A549 (cell line): ENCODE measurements at regions not wholly inside any gene's neighbourhood (a gene's known extent, or its start where the extent isn't known, plus 50 kb on each side); places are given as distances from the start of the nearest gene placed in this dataset.

Experiments used
- ATAC-seq, 2 experiments: fragments of 200-7000 bp in 1 of 2; fragments of >200 bp in 1 of 2; cut with Nextera tagmentation in 1 of 2; cut with Tn5 transposase in 1 of 2; 3 replicates each; pipeline versions ENCODE4 v1.8.0 to v1.9.1; 2018 to 2020; ENCODE audit warnings: mild to moderate bottlenecking in 1 of 2, moderate library complexity in 1 of 2
- CTCF ChIA-PET: fragments of 300-600 bp; sonication (Branson Sonifier 250); formaldehyde crosslinking; extraction: SDS; loops from one replicate; lab custom pipeline; 2021; ENCODE audit warnings: antibody characterized with exemption, inconsistent platforms; lab: Yijun Ruan, JAX
- POLR2A ChIA-PET: fragments of 350-600 bp; formaldehyde crosslinking; extraction: SDS; loops from one replicate; lab custom pipeline; 2021; ENCODE audit warnings: antibody characterized with exemption, inconsistent platforms; lab: Yijun Ruan, JAX
- DNase-seq, 2 experiments: peaks; one replicate each; pipeline versions ENCODE4 v3.0.0 to v3.0.0-alpha.2; 2011 to 2016; ENCODE audit warnings: low read depth in 1 of 2, low spot score in 1 of 2
- FAIRE-seq: peaks from 2 replicates; lab custom pipeline; 2011; peaks lifted over from hg19 to GRCh38; lab: Jason Lieb, UNC
- H3K27ac ChIP-seq, 2 experiments: fragments of >200 bp; sonication (Bioruptor Twin); formaldehyde crosslinking; 3 replicates each; pipeline ENCODE4 v1.5.1; 2016 to 2017
- H3K4me1 ChIP-seq: fragments of >200 bp; sonication (Bioruptor Twin); formaldehyde crosslinking; 3 replicates; pipeline ENCODE4 v1.6.1; 2016
- H3K4me2 ChIP-seq: fragments of >200 bp; sonication (Bioruptor Twin); formaldehyde crosslinking; 3 replicates; pipeline ENCODE4 v1.6.1; 2016
- H3K4me3 ChIP-seq: fragments of >200 bp; sonication (Bioruptor Twin); formaldehyde crosslinking; 3 replicates; pipeline ENCODE4 v1.5.1; 2016
- H3K9me3 ChIP-seq: fragments of >200 bp; sonication (Bioruptor Twin); formaldehyde crosslinking; 3 replicates; pipeline ENCODE4 v1.6.1; 2016
- CBX2 ChIP-seq: fragments of 200-600 bp; sonication (generic); IDR thresholded peaks from 2 replicates; pipeline ENCODE4 v1.6.1; 2016; ENCODE audit warnings: low read depth, mild to moderate bottlenecking, borderline replicate concordance
- CBX8 ChIP-seq: fragments of 200-600 bp; sonication (generic); IDR thresholded peaks from 2 replicates; pipeline ENCODE4 v1.6.1; 2016
- CHD4 ChIP-seq: fragments of 200-600 bp; sonication (generic); IDR thresholded peaks from 2 replicates; pipeline ENCODE4 v1.6.1; 2016; ENCODE audit warnings: antibody characterized with exemption, mild to moderate bottlenecking, borderline replicate concordance
- EHF ChIP-seq: fragments of 250-450 bp; sonication (Bioruptor Pico); IDR thresholded peaks from 2 replicates; pipeline ENCODE4 v1.5.0; 2020; ENCODE audit warnings: mild to moderate bottlenecking
- EHMT2 ChIP-seq: fragments of 200-600 bp; sonication (generic); IDR thresholded peaks from 2 replicates; pipeline ENCODE4 v1.6.1; 2016; ENCODE audit warnings: antibody characterized with exemption, low read depth, mild to moderate bottlenecking, moderate library complexity
- GATA3 ChIP-seq: IDR thresholded peaks from 2 replicates; pipeline ENCODE4 v1.6.1; 2012; ENCODE audit warnings: borderline replicate concordance
- HEYL ChIP-seq: fragments of 250-450 bp; sonication (Bioruptor Pico); IDR thresholded peaks from 2 replicates; pipeline ENCODE4 v1.8.0; 2021; ENCODE audit warnings: mild to moderate bottlenecking, moderate library complexity
- HOXB5 ChIP-seq: fragments of 250-450 bp; sonication (Bioruptor Pico); IDR thresholded peaks from 2 replicates; pipeline ENCODE4 v1.5.0; 2020; ENCODE audit warnings: mild to moderate bottlenecking, moderate library complexity
- KDM1A ChIP-seq: fragments of 200-600 bp; sonication (generic); IDR thresholded peaks from 2 replicates; pipeline ENCODE4 v1.6.1; 2016; ENCODE audit warnings: low read depth, mild to moderate bottlenecking
- MAX ChIP-seq: IDR thresholded peaks from 2 replicates; pipeline ENCODE4 v1.6.1; 2012
- NFE2L2 ChIP-seq: fragments of 150-350 bp; conservative IDR thresholded peaks from 2 replicates; pipeline ENCODE4 v1.6.1; 2014; ENCODE audit warnings: low read length
- RCOR1 ChIP-seq: fragments of 150-350 bp; IDR thresholded peaks from 2 replicates; pipeline ENCODE4 v1.6.1; 2014; ENCODE audit warnings: antibody characterized with exemption, low read length, low read depth
- SMC3 ChIP-seq: fragments of >200 bp; sonication (Bioruptor Twin); formaldehyde crosslinking; IDR thresholded peaks from 3 replicates; pipeline ENCODE4 v1.6.1; 2018; ENCODE audit warnings: inconsistent platforms
- SREBF2 ChIP-seq: fragments of 450-650 bp; IDR thresholded peaks from 2 replicates; pipeline ENCODE4 v1.6.1; 2014; ENCODE audit warnings: mild to moderate bottlenecking, moderate library complexity
- TP53 ChIP-seq: fragments of 250-450 bp; sonication (Bioruptor Pico); IDR thresholded peaks from 2 replicates; pipeline ENCODE4 v1.5.0; 2021; ENCODE audit warnings: mild to moderate bottlenecking, moderate library complexity
- ZC3H11A ChIP-seq: fragments of 450-650 bp; IDR thresholded peaks from 2 replicates; pipeline ENCODE4 v1.6.1; 2014; ENCODE audit warnings: antibody characterized with exemption, mild to moderate bottlenecking
- WGBS: methylation state at CpG from one replicate; pipeline ENCODE4 v1.1.6; 2017; ENCODE audit errors: missing lambda C conversion rate; 5-methylcytosine and 5-hydroxymethylcytosine counted together
- TF ChIP-seq, protein P1 (sequence below): IDR thresholded peaks from 2 replicates; pipeline ENCODE4 v1.6.1; 2012
- TF ChIP-seq, protein P2 (sequence below): fragments of 150-350 bp; IDR thresholded peaks from 2 replicates; pipeline ENCODE4 v1.6.1; 2014; ENCODE audit warnings: low read depth, mild to moderate bottlenecking, low read length
- TF ChIP-seq, protein P3 (sequence below): fragments of 200-600 bp; sonication (generic); IDR thresholded peaks from 2 replicates; pipeline ENCODE4 v1.6.1; 2016; ENCODE audit warnings: antibody characterized with exemption, mild to moderate bottlenecking, moderate library complexity
- TF ChIP-seq, protein P4 (sequence below): fragments of >200 bp; sonication (Bioruptor Twin); formaldehyde crosslinking; IDR thresholded peaks from 3 replicates; pipeline ENCODE4 v1.5.1; 2016
- TF ChIP-seq, protein P5 (sequence below): fragments of 250-450 bp; sonication (Bioruptor Pico); IDR thresholded peaks from 2 replicates; pipeline ENCODE4 v1.5.0; 2020; ENCODE audit warnings: low read depth, mild to moderate bottlenecking, moderate library complexity
- TF ChIP-seq, protein P6 (sequence below): IDR thresholded peaks from 2 replicates; pipeline ENCODE4 v1.6.1; 2012; ENCODE audit warnings: low read depth, borderline replicate concordance

DNA sequence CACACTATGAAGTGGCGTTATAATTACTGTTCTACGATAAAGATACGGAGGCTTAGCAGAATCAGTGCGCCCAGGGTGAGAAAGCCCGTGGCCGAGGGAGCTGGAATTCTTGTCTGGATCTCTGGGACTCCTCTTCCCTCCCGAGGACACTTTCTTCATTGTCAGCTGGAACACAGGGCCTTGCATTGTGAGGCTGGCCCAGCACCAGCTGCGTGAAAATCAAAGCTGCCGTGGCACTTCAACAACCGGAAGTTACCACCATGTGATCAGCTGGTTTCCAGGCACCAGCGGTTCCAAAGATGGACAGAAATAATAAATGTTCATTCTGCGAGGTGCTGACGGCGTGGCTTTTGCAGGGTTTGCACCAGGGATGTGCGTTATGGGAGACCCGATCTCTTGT lies 234.0 kb upstream of the PITRM1 start:
- no peak overlapping the region for H3K4me2 ChIP-seq
- no peak for ATAC-seq
- TF ChIP-seq NFE2L2 (no peak), EHMT2 (no peak), RCOR1 (no peak), TP53 (CRISPR knock-in tag) (no peak), HOXB5 (CRISPR knock-in tag) (no peak), CBX8 (no peak), SMC3 (no peak)
- TF ChIP-seq, protein P1, sequence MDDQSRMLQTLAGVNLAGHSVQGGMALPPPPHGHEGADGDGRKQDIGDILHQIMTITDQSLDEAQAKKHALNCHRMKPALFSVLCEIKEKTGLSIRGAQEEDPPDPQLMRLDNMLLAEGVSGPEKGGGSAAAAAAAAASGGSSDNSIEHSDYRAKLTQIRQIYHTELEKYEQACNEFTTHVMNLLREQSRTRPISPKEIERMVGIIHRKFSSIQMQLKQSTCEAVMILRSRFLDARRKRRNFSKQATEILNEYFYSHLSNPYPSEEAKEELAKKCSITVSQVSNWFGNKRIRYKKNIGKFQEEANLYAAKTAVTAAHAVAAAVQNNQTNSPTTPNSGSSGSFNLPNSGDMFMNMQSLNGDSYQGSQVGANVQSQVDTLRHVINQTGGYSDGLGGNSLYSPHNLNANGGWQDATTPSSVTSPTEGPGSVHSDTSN: no peak
- TF ChIP-seq, protein P2, sequence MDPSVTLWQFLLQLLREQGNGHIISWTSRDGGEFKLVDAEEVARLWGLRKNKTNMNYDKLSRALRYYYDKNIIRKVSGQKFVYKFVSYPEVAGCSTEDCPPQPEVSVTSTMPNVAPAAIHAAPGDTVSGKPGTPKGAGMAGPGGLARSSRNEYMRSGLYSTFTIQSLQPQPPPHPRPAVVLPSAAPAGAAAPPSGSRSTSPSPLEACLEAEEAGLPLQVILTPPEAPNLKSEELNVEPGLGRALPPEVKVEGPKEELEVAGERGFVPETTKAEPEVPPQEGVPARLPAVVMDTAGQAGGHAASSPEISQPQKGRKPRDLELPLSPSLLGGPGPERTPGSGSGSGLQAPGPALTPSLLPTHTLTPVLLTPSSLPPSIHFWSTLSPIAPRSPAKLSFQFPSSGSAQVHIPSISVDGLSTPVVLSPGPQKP: no peak
- TF ChIP-seq, protein P3, sequence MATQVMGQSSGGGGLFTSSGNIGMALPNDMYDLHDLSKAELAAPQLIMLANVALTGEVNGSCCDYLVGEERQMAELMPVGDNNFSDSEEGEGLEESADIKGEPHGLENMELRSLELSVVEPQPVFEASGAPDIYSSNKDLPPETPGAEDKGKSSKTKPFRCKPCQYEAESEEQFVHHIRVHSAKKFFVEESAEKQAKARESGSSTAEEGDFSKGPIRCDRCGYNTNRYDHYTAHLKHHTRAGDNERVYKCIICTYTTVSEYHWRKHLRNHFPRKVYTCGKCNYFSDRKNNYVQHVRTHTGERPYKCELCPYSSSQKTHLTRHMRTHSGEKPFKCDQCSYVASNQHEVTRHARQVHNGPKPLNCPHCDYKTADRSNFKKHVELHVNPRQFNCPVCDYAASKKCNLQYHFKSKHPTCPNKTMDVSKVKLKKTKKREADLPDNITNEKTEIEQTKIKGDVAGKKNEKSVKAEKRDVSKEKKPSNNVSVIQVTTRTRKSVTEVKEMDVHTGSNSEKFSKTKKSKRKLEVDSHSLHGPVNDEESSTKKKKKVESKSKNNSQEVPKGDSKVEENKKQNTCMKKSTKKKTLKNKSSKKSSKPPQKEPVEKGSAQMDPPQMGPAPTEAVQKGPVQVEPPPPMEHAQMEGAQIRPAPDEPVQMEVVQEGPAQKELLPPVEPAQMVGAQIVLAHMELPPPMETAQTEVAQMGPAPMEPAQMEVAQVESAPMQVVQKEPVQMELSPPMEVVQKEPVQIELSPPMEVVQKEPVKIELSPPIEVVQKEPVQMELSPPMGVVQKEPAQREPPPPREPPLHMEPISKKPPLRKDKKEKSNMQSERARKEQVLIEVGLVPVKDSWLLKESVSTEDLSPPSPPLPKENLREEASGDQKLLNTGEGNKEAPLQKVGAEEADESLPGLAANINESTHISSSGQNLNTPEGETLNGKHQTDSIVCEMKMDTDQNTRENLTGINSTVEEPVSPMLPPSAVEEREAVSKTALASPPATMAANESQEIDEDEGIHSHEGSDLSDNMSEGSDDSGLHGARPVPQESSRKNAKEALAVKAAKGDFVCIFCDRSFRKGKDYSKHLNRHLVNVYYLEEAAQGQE: no peak
- TF ChIP-seq, protein P4, sequence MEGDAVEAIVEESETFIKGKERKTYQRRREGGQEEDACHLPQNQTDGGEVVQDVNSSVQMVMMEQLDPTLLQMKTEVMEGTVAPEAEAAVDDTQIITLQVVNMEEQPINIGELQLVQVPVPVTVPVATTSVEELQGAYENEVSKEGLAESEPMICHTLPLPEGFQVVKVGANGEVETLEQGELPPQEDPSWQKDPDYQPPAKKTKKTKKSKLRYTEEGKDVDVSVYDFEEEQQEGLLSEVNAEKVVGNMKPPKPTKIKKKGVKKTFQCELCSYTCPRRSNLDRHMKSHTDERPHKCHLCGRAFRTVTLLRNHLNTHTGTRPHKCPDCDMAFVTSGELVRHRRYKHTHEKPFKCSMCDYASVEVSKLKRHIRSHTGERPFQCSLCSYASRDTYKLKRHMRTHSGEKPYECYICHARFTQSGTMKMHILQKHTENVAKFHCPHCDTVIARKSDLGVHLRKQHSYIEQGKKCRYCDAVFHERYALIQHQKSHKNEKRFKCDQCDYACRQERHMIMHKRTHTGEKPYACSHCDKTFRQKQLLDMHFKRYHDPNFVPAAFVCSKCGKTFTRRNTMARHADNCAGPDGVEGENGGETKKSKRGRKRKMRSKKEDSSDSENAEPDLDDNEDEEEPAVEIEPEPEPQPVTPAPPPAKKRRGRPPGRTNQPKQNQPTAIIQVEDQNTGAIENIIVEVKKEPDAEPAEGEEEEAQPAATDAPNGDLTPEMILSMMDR: no peak
- TF ChIP-seq, protein P5, sequence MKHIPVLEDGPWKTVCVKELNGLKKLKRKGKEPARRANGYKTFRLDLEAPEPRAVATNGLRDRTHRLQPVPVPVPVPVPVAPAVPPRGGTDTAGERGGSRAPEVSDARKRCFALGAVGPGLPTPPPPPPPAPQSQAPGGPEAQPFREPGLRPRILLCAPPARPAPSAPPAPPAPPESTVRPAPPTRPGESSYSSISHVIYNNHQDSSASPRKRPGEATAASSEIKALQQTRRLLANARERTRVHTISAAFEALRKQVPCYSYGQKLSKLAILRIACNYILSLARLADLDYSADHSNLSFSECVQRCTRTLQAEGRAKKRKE: no peak
- TF ChIP-seq, all 56 proteins: peak for 0
- Histone ChIP-seq H3K4me3 (no peak overlapping the region), H3K27ac (no peak overlapping the region), H3K9me3 (0 out of 3 replicates have a peak, but pooled peaks cover 5% of the 10 kb centered on the region), H3K4me1 (no peaks in the 10 kb centered on the region)
- ChIA-PET POLR2A (no interaction called here), CTCF (interaction anchor here (1.2 kb wide), 1 partner anchor 21 kb away, joined by 3 read pairs; no protein-coding TSS in a partner anchor)
- WGBS: 86% methylated on average over 16 of the region's 16 CpGs
- FAIRE-seq (no peak), DNase-seq (no peak)

DNA sequence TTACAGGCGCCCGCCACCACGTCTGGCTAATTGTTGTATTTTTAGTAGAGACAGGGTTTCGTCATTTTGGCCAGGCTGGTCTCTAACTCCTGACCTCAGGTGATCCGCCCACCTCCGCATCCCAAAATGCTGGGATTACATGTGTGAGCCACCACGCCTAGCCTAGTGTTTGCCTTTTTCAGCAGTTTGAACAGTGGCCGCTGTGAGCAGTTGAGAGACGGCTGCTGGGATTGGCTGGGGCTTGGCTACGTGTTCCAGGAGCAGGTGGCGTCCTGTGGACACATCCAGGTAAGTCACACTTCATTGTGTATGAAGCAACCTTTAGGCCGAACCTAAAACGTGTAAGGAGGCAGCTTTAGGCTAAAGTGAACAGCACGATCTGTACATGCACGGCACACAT lies 231.8 kb upstream of the PITRM1 start:
- CTCF ChIA-PET: no interaction called here
- ATAC-seq: no peak
- POLR2A ChIA-PET: no interaction called here
- H3K4me3 ChIP-seq: no peak overlapping the region
- H3K4me1 ChIP-seq: no peaks in the 10 kb centered on the region
- no peak for FAIRE-seq
- no peak overlapping the region for H3K4me2 ChIP-seq
- 82% methylated on average over 15 of the region's 15 CpGs for WGBS
- H3K9me3 ChIP-seq: no peaks in the 10 kb centered on the region
- no peak for DNase-seq
- TF ChIP-seq, protein P6, sequence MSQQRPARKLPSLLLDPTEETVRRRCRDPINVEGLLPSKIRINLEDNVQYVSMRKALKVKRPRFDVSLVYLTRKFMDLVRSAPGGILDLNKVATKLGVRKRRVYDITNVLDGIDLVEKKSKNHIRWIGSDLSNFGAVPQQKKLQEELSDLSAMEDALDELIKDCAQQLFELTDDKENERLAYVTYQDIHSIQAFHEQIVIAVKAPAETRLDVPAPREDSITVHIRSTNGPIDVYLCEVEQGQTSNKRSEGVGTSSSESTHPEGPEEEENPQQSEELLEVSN: no peak
- TF ChIP-seq GATA3: no peak
- no peak for TF ChIP-seq KDM1A
- no peak for TF ChIP-seq EHF (CRISPR knock-in tag)
- TF ChIP-seq SREBF2: no peak
- TF ChIP-seq, protein P1: no peak
- TF ChIP-seq CHD4: no peak
- TF ChIP-seq HEYL (CRISPR knock-in tag): no peak
- no peak for TF ChIP-seq CBX2
- TF ChIP-seq MAX: no peak
- no peak for TF ChIP-seq ZC3H11A
- no peak overlapping the region for H3K27ac ChIP-seq
